OCI-LY7 (cell line): ENCODE measurements at regions not wholly inside any gene's neighbourhood (a gene's known extent, or its start where the extent isn't known, plus 50 kb on each side); places are given as distances from the start of the nearest gene placed in this dataset.

ENCODE experiments used
- CTCF ChIP-seq: fragments of 200-600 bp; sonication (generic); conservative IDR thresholded peaks from 2 replicates; pipeline ENCODE4 v1.5.1; 2014; ENCODE audit warnings: mild to moderate bottlenecking, antibody characterized with exemption, low read length, moderate library complexity, mixed read lengths
- EZH2phosphoT487 ChIP-seq: fragments of 200-600 bp; sonication (generic); IDR thresholded peaks from 2 replicates; pipeline ENCODE4 v1.6.1; 2018; ENCODE audit warnings: low read depth, borderline replicate concordance, mild to moderate bottlenecking, mixed run types, antibody characterized with exemption, low read length, moderate library complexity, mixed read lengths

- TF ChIP-seq EZH2phosphoT487 (no peak), CTCF (no peak)
These were observed 383.1 kb upstream of the PAPPA start for GRCh38 chr9:115770521-115770920.
